ENCODE measurements at regions not wholly inside any gene's neighbourhood (a gene's known extent, or its start where the extent isn't known, plus 50 kb on each side); places are given as distances from the start of the nearest gene placed in this dataset.

DNA sequence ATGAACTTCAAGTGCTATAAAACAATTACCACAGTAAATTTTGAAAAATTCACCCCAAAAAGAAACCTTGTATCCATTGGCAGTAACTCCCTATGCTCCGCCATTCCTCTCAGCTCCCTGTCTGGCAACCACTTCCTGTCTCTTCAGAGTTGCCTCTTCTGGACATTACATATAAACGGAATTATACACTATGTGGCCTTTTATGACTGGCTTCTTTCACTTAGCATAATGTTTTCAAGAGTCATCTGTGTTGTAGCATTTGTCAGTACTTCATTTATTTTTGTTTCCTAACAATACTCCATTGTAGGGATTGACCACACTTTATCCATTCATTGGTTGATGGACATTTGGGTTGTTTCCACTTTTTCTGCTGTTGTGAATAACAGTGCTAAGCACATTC, 50.1 kb downstream of the CEP43 start:
- no peak for DNase-seq (ENCODE audit: low read depth)
- TF ChIP-seq, protein P1, sequence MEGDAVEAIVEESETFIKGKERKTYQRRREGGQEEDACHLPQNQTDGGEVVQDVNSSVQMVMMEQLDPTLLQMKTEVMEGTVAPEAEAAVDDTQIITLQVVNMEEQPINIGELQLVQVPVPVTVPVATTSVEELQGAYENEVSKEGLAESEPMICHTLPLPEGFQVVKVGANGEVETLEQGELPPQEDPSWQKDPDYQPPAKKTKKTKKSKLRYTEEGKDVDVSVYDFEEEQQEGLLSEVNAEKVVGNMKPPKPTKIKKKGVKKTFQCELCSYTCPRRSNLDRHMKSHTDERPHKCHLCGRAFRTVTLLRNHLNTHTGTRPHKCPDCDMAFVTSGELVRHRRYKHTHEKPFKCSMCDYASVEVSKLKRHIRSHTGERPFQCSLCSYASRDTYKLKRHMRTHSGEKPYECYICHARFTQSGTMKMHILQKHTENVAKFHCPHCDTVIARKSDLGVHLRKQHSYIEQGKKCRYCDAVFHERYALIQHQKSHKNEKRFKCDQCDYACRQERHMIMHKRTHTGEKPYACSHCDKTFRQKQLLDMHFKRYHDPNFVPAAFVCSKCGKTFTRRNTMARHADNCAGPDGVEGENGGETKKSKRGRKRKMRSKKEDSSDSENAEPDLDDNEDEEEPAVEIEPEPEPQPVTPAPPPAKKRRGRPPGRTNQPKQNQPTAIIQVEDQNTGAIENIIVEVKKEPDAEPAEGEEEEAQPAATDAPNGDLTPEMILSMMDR (conservative IDR thresholded peaks at IDR 0.05; ENCODE audit: low read depth, low read length) = no peak
- no peak overlapping the region for H3K4me3 ChIP-seq (ENCODE audit: low read length)

DNA sequence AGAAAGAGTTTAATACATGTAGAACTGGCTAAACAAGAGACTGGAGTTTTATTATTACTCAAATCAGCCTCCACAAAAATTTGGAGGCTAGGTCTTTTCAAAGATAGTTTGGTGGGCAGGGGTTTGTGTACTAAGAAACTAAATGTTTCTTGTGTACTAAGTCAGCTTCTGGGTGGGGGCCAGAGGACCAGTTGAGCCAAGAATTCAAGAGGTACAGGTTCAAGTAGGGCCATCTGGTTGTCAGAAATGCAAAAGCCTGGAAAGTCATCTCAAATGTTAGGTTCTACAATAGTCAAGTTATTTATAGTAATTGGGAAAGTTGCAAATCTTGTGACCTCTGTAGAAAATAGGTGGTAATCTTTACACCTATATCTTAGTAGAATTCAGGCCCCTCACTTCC, 51.7 kb downstream of the CEP43 start:
- TF ChIP-seq, protein P1 (conservative IDR thresholded peaks at IDR 0.05; ENCODE audit: low read depth, low read length) = no peak
- no peak overlapping the region for H3K4me3 ChIP-seq (ENCODE audit: low read length)
- DNase-seq (ENCODE audit: low read depth) = no peak

DNA sequence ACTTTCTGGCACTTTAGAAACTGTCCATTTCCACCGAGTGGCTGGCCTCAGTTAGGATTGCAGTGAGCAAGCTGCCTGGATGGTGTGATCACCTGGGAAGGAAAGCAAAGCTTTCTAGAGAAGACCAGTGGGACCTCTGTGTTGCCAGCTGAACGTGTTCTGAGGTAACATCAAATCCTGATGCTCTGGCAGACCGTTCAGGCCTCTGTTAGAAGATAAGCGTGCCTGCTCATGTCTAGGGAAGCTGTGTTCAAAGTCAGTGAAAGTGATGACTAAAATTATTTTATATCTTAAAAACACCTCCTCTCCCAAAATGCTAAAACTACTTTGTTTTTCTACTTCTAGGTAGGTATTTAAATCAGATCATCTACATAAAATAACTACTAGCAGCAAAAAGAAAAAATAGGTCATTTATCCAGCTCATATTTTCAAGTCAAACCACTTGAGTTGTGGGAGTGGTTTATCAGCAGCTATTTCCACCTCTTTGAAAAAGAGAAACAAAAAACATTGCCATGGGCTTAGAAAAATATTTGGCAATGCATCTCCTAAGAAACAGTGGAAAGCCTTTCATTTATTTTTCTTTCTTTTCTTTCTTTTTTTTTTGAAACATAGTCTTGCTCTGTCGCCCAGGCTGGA, 54.8 kb downstream of the CEP43 start:
- no peak for DNase-seq (ENCODE audit: low read depth)
- no peak overlapping the region for H3K4me3 ChIP-seq (ENCODE audit: low read length)
- TF ChIP-seq, protein P1 (conservative IDR thresholded peaks at IDR 0.05; ENCODE audit: low read depth, low read length) = no peak

DNA sequence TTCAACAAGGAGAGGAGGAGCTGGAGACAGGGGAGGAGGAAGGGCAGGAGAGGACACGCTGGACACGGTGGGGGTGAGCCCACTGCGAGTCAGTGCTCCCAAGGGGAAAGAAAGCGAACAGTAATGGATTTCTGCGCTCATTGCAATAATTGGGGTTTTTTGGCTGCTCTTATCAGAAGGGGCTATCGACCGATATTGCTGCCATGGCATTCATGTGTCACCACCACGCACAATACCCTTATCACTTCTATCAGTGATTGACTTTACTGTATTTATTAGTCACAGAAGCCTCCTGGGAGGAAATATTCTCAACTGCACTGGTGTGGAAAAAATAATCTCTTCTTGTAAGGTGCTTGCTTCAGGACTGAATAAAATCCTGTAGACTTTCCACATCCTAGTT, 55.8 kb downstream of the CEP43 start:
- TF ChIP-seq, protein P1 (conservative IDR thresholded peaks at IDR 0.05; ENCODE audit: low read depth, low read length) = no peak
- no peak for DNase-seq (ENCODE audit: low read depth)
- no peak overlapping the region for H3K4me3 ChIP-seq (ENCODE audit: low read length)

DNA sequence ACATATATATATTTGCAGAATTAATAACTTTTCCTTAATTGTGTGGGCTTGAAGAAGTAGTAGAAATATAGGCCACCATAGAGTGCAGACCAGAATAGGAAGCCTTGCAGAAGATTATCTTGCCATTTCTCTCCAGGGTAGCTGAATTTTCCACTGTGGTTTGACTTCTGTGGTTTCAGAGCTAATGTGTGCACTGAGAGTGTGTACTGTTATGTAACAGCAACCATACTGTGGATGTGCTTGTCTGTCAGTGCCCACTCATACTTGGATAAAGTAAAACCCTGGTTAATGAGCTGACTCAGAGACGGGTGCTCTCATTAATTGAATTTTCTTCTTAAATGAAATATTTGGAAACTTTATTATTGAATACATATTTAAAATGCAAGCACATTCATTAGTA, 57.2 kb downstream of the CEP43 start:
- DNase-seq (ENCODE audit: low read depth) = peak; percentile 47
- H3K4me3 ChIP-seq (ENCODE audit: low read length) = no peak overlapping the region
- TF ChIP-seq, protein P1 (conservative IDR thresholded peaks at IDR 0.05; ENCODE audit: low read depth, low read length) = no peak

DNA sequence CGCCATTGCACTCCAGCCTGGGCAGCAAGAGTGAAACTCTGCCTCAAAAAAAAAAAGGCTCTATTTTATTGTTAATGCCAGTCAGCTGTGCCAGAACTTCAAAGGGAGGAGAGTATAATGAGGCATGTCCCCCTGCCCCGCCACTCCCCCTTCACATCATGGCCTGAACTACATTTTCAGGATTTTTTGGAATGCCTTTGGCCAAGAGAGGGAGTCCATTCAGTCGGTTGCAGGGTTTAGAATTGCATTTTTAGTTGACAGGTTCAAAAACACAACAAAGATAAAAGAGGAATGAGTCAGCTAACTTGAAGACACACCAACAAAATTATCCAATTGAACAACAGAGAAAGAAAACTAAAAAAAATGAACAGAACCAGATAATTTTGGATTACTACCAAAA, 59.1 kb downstream of the CEP43 start:
- DNase-seq (ENCODE audit: low read depth) = no peak
- TF ChIP-seq, protein P1 (conservative IDR thresholded peaks at IDR 0.05; ENCODE audit: low read depth, low read length) = no peak
- H3K4me3 ChIP-seq (ENCODE audit: low read length) = no peak overlapping the region
